ENCODE measurements at regions not wholly inside any gene's neighbourhood (a gene's known extent, or its start where the extent isn't known, plus 50 kb on each side); places are given as distances from the start of the nearest gene placed in this dataset.

DNA sequence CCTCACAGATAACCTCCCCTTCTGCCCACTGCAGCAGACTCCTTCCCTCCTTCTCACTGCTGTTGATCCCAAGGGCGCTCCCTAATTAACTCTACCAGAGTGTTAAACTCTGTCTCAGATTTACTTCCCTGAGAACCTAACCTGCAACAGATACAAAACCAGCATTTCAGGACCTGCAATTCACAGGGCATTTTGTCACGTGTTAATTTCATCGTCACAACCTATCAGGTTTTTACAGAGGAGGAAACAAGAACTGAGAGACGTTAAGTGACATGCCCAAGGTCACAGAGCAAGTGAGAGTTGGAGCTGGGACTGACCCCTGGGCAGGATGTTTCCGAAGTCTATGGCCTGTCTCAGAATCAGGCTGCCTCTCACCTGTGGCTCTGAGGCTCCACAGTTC lies 223.9 kb downstream of the UACA start:
- TF ChIP-seq POLR2A (IDR thresholded peaks at IDR 0.05) (no peak), EP300 (IDR thresholded peaks at IDR 0.05) (no peak)
- TF ChIP-seq, protein P1, sequence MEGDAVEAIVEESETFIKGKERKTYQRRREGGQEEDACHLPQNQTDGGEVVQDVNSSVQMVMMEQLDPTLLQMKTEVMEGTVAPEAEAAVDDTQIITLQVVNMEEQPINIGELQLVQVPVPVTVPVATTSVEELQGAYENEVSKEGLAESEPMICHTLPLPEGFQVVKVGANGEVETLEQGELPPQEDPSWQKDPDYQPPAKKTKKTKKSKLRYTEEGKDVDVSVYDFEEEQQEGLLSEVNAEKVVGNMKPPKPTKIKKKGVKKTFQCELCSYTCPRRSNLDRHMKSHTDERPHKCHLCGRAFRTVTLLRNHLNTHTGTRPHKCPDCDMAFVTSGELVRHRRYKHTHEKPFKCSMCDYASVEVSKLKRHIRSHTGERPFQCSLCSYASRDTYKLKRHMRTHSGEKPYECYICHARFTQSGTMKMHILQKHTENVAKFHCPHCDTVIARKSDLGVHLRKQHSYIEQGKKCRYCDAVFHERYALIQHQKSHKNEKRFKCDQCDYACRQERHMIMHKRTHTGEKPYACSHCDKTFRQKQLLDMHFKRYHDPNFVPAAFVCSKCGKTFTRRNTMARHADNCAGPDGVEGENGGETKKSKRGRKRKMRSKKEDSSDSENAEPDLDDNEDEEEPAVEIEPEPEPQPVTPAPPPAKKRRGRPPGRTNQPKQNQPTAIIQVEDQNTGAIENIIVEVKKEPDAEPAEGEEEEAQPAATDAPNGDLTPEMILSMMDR (IDR thresholded peaks at IDR 0.05): no peak
